ENCODE measurements at regions not wholly inside any gene's neighbourhood (a gene's known extent, or its start where the extent isn't known, plus 50 kb on each side); places are given as distances from the start of the nearest gene placed in this dataset.

DNA sequence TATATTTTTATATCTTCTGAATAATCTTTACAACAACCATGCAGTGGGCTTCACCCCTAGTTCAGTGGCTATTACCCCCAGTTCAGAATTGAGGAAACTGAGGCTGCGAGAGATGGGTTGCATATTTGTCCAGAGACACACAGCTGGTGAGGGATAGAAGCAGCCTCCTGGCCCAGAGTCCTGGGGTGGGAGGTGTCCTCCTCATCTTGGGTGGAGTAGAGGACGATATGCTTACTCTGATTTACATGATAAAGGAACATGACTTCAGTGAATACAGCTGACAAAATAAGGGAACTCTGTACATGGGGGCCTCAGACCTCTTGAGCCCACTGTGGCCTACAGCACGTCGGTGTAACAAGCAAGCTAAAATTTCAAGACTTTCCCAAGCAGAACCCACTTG, 214.7 kb downstream of the FBXO15 start:
- DNase-seq (ENCODE audit: low spot score) = no peak
- in situ Hi-C loops (cut with HindIII; ENCODE audit: low sequenced_read_pairs) = no loop called here

DNA sequence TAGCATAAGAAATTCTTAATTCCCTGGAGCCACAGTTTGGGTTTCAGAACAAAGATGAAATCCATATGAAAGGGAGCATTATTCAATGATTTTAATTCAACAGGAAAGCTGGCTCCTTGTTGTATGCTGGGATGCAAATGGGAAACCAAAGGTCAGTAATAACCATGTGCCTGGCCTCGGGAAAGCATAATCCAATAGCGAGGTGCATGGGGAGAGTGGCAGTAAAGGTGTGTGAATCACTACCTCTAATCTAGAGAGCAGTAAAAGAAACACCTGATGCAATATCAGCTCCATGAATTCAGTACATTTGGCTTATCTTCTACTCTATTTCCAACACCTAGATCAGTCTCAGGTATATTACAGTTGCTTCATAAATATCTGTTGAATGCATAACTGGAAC, 220.1 kb downstream of the FBXO15 start:
- in situ Hi-C loops (cut with HindIII; ENCODE audit: low sequenced_read_pairs) = no loop called here
- no peak for DNase-seq (ENCODE audit: low spot score)

DNA sequence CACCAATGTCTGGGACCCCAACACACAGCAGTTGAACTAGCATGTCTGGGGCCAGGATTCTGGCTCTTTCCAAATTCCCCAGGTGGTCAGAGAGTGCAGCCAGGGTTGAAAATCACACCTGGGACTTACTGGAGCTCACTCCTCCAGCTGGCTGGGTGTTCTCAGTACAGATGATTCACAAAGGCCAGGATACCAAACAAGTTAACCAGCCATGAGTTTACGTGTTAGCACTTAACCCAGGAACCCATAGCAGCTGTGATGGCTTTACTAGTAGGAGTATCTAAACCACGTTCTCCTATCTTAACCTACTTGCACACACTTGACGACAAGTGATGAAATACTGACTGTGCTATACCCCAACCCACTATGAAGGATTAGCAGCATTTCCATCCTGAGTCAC, 222.8 kb downstream of the FBXO15 start:
- in situ Hi-C loops (cut with HindIII; ENCODE audit: low sequenced_read_pairs) = no loop called here
- DNase-seq (ENCODE audit: low spot score) = no peak

DNA sequence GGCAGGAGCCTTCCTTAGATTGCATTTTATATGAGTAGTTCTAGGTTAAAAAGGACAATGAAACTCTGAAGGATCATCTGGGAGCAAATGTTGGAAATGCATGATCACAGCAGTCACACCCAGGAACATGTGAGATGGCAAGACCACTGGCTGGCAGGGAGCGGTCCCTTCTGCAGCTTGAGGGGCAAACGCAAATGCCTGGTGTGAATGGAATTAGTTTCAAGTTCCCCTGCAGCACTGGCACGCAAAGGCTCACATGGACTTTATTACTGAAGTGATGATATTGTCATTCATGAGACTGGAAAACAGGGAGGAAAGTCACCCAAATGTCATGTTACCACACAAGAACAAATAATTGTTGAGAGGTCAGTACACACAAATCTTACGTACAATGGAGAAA, 223.3 kb downstream of the FBXO15 start:
- DNase-seq (ENCODE audit: low spot score) = no peak
- in situ Hi-C loops (cut with HindIII; ENCODE audit: low sequenced_read_pairs) = no loop called here

DNA sequence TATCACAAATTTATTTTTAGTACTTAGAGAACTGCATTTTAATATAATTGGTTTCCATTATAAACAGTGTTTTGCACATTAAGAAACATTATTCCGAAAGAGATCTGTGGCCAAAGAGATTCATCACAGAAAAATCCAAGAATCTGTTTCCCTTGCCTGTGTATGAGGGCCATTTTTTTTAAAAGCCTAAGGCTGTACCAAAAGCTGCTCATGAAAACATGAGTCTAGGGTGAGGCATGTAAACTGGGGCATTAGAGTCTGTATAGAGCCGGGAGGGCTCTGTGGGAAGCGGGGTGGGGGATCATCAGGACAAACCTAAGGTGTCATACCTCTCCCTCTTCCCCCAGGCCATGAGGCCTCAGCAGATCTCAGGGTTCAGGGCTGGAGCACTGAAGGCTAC, 223.8 kb downstream of the FBXO15 start:
- no peak for DNase-seq (ENCODE audit: low spot score)
- in situ Hi-C loops (cut with HindIII; ENCODE audit: low sequenced_read_pairs) = no loop called here

DNA sequence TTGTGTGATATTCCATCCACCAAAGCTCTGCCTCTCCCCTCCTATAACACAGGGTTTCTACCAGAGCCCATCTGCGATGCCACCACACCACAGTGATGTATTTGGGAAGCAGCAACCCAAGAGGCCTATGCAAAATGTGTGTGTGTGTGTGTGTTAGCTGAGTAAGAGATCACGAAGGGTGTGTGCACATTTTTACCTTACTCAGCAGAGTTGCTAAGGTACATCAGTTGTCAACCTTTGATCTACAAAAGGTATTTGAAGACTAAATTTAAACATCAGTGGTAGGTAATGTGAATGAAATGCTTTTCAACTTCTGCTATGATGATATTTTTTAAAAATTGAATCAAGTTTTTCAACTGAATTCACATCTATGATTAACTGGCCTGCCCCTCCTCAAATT, 227.6 kb downstream of the FBXO15 start:
- DNase-seq (ENCODE audit: low spot score) = no peak
- in situ Hi-C loops (cut with HindIII; ENCODE audit: low sequenced_read_pairs) = no loop called here

DNA sequence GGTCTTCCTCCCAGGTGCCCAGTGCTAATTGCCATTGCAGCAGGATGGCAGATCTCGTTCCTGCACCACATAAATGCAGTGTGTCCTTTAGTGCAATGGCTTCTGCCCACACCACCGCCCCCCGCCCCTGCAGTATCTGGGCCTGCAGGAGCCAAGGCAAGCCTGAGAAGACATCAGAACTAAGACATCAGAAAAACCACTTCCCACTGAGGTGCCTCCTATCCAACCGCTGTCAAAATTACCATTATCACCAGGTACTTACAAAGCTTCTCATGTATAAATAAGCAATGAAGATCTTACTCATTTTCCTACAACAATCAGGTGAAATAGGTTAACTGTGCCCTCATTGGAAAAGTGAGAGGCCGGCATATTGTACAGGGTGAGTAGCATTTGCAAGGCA, 228.8 kb downstream of the FBXO15 start:
- in situ Hi-C loops (cut with HindIII; ENCODE audit: low sequenced_read_pairs) = no loop called here
- DNase-seq (ENCODE audit: low spot score) = no peak

DNA sequence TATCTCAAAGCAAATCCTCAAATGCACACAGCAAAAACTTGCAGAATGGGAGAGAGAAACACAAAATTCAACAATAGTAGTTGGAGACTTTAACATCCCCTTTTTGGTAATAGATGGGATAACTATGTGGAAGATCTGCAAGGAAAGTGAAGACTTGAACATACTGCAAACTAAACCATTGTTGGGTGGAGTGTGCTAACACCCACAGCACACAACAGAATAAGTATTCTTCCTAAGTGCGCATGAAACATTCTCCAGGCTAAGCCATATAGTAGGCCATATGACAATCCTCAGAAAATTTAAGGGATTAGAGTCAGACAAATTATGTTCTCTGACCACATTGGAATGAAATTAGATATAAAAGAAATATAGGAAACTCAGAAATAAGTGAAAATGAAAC, 230.6 kb downstream of the FBXO15 start:
- in situ Hi-C loops (cut with HindIII; ENCODE audit: low sequenced_read_pairs) = no loop called here
- DNase-seq (ENCODE audit: low spot score) = no peak

DNA sequence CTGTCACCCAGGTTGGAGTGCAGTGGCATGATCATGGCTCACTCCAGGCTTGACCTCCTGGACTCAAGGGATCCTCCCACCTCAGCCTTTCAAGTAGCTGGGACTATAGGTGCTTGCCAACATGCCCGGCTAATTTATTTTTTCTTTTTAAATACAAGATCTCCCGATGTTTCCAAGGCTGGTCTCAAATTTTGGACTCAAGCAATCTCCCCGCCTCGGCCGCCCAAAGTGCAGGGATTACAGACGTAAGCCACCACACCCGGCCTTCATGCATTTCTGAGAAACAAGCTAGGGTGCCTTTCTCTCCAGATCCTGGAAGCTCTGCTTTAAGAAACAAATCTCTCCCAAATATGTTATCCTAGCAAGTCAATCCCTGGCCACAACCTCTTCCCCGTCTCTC, 234.1 kb downstream of the FBXO15 start:
- in situ Hi-C loops (cut with HindIII; ENCODE audit: low sequenced_read_pairs) = no loop called here
- DNase-seq (ENCODE audit: low spot score) = no peak

DNA sequence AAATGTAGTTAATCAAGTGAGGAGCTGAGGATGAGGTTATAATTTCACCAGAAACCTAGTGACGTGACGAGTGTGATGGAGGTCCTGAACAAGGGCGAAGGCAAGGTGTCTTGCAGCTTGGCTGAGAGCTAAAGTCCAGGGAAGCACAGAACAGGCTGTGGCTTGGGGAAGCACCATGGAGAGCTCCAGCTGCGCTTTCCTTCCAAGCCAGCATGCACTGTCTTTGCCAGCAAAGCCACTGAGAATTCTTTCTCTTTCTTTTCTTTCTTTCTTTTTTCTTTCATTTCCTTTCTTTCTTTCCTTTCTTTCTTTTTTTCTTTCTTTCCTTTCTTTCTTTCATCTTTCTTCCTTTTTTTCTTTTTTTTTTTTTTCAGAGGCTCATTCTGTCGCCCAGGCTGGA, 239.3 kb downstream of the FBXO15 start:
- in situ Hi-C loops (cut with HindIII; ENCODE audit: low sequenced_read_pairs) = no loop called here
- DNase-seq (ENCODE audit: low spot score) = no peak

DNA sequence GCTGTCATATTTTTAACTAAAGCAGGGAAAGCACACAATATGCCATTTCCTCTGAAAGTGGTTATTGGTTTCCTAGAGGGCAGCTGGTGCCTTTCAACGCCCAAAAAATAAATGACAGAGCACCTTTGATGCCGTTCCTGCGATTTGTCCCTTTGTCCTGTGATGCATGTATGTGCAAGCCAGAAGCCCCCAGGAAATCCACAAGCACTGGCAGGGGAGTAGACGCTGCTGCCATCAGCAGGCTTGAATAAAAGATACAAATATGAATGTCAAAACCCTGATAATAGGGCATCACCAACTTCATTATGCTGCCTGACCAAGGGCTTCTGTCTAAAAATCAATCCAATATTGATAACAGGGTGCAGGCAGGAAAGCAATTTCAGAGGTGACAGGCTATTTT, 246.1 kb downstream of the FBXO15 start:
- no peak for DNase-seq (ENCODE audit: low spot score)
- in situ Hi-C loops (cut with HindIII; ENCODE audit: low sequenced_read_pairs) = no loop called here

DNA sequence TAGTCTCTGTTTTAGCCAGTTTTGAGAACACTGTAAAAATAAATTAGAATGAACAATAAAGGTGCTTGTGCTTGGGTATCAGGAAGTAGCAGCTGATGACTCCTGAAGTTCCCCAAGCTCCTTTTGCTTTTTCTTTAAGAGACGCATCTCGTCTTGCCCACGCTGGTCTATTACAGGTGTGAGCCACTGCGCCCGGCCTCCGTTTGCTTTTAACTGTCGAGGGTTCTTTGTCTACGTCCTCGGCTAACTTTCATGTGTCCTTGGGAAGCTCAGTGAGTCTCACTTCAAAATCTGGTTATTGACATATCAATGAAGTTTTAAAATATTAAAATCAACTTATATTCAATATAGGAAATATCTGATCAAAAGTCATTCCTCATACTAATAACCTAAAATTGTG, 246.5 kb downstream of the FBXO15 start:
- in situ Hi-C loops (cut with HindIII; ENCODE audit: low sequenced_read_pairs) = no loop called here

DNA sequence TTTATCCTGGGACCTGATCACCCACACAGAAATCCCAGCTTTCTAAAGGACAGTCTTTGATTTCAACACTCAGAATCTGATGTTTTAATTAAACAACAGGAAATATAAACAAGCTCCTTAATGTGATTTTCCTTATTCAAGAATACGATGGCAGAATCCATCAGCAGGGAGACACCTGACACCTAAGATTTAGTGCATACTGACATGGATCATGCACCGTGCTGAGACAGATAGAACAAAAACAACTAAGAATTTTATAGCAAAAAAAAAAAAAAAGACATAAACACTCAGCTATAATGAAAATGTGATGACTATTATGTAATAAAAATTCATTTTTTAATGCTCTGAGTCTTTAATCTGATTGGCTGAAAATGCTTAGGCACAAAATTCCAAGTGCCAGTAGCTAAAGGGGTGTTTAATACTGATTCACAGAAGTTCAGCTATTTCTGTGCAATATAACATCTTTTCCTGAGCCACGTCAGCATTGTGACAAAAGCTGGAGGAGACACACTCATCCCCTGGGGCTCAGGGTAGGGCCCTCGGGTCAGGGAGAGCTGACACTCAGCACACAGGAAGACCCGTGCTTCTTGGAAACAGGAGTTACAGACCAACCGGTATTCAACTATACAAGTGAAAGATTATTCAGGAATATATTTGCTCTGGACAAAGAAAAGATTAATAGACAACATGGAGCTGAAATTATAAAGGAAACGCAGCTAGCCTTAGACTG, 247.4 kb downstream of the FBXO15 start:
- no peak for DNase-seq (ENCODE audit: low spot score)
- in situ Hi-C loops (cut with HindIII; ENCODE audit: low sequenced_read_pairs) = no loop called here

More for the DNA sequence above, 246.5 kb downstream of the FBXO15 start:
- DNase-seq (ENCODE audit: low spot score) = no peak

DNA sequence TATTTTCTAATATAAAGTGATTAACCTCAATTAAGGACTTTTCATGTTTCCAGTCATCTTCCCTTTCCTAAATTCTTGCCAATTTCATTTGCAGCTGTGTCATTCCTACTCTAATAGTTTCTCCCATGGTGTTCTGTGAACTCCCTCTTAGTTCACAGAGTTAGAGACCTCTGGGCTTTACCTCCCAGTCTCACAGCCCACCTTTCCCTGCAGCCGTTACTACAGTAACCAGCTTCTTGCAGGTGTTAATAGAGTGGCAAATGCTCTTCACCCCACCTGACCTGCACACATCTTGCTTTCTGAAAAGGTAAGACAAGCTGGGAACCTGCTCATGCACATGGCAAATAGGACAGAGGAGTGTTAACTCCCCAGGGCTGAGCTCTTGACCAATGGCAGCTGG, 250.1 kb downstream of the FBXO15 start:
- no peak for DNase-seq (ENCODE audit: low spot score)
- in situ Hi-C loops (cut with HindIII; ENCODE audit: low sequenced_read_pairs) = no loop called here

DNA sequence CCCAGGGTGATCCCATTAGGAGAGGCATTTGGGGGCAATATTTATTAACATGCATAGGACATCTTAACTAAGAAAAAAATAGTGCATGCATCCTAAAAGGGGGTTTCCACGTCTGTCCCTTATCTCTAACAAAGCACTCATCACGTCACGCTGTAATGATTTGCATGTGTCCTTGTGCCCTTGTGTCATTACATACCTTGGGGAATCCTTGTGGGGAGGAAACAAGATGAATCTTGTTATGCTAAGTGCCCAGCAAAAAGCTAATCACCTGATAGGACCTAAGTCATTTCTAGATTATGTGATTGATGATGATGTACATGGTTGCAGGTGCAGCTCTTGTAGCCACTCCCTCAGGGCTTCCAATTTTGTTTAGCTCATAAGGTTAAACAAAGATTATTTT, 250.9 kb downstream of the FBXO15 start:
- in situ Hi-C loops (cut with HindIII; ENCODE audit: low sequenced_read_pairs) = no loop called here

DNA sequence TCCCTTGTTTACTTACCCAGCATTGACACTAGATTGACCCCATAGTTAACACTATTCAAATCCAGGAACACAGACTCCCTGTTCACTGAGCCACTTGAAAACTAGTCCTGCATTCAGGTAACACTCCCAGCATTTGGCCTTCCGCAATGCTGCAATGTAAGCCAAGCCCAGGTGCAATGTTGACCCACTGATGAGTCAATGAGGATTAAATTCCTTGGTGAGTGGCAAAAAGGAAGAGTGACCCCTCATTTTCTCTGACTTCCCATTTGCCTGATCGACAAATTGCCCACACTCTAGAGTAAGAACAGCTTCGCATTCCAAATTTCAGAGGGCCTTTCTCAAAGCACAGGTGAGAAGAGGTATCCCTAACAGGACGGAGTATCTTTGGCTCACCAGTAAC, 251.9 kb downstream of the FBXO15 start:
- no peak for DNase-seq (ENCODE audit: low spot score)
- in situ Hi-C loops (cut with HindIII; ENCODE audit: low sequenced_read_pairs) = no loop called here

More for the DNA sequence above, 250.9 kb downstream of the FBXO15 start:
- no peak for DNase-seq (ENCODE audit: low spot score)

DNA sequence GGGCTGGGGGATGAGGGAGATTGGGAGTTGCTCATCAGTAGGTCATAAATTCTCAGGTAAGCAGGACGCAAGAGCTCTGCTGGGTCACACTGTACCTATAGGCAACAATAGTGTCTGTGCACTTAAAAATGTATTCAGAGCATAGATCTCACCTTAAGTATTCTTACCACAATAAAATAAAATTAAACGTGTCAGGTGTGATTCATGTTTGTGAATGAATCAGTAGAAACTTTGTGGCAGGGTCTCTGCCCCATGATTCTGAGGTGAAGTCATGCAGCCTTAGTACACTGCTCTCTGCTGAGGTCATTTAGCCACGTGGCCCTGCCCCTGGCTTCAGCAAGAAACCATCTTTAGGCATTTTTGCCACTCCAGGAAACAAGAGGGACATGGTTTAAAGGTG, 253.8 kb downstream of the FBXO15 start:
- no peak for DNase-seq (ENCODE audit: low spot score)
- in situ Hi-C loops (cut with HindIII; ENCODE audit: low sequenced_read_pairs) = no loop called here

DNA sequence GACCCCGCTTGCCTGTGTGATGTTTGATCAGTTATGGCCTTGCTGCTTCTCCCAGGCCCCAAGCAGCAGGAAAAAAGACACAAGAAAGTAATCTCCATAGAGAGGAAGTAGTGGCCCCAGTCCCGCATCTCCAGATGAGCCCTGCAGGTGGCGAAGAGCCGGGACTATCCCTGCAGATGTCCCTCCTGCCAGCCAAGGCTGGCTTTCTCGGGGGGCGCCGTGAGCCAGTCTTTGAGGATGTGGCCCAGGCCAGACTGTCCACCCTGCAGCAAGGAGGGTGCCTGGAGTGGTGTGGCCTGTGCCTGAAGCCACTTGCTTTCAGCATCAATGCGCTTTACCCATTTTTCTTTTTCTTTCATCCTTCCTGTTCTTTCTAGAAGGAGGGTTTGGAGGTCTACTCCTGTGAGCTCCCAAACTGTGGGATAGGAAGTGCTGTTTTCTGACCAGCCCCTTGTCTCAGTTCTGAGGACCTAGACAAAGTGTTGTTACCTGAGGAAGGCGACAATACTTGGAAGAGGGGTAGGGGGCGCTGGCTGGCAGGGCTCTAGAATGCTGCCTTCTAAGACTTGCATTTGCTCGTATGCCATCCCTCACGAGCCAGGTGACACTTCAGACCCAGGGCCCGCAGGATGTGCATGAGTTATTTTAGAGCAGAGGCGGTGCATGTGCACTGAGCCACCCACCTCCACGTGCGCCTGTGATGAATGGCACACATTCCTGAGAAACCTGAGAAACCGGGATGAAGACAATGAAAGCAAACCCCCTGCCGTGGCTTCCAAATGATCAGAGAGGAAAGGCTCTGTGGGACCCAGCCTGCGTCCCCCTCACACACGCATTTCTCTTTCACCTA, 255.8 kb downstream of the FBXO15 start:
- no peak for DNase-seq (ENCODE audit: low spot score)
- in situ Hi-C loops (cut with HindIII; ENCODE audit: low sequenced_read_pairs) = no loop called here

DNA sequence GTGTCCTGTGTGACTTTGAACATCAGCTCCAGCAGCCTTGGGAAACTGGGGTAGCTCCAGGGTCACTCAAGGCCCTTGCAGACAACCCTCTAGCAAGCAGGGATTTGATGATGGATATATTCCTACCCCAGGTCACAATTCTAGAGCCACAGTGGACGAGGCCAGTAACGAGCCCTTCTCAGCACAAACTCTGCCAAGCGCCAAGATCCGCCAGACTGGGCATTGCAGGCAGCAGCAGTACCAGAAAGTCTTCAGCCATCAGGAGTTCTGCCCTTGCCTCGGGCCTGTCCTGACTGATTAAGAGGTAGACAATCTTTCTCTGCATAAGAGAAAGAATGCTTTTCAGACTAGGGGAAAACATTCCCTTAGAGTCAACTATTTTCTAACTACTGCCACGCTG, 259.1 kb downstream of the FBXO15 start:
- in situ Hi-C loops (cut with HindIII; ENCODE audit: low sequenced_read_pairs) = no loop called here
- DNase-seq (ENCODE audit: low spot score) = no peak

DNA sequence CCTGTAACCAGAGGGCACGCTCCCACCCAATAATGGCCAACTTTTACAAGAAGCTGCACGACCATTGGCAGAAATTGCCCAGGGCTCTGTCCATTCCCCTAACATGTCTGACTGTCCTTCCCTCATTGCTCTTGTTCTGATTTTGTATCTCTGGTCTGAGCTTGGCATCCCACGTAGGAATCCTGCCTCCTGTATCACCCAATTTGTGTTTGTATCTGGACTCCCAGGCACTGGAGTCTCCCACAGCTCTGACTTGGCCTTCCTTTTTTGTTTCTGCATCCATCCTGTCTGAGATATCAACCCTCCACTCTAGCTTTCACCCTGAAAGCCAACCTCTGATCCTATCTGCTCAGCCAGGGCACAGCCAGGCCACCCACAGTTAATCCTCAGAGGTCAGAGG, 259.8 kb downstream of the FBXO15 start:
- DNase-seq (ENCODE audit: low spot score) = no peak
- in situ Hi-C loops (cut with HindIII; ENCODE audit: low sequenced_read_pairs) = no loop called here

DNA sequence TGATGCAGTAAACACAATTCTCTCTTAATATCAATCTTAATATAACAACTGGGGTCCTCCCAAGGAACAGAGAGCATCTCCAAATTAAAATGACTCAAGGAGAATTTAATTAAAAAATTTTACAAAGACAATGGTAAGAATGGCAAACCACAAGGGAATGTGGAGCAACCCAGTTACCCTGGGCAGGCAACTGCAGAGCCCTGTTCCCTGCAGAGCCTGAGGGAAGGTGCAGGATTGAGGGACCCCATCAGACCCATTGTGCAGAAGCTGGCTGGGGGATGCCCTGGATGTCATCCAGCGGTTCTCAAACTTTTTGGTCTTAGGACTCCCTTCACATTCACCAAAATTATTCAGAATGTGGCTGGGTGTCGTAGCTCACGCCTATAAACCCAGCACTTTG, 262.8 kb downstream of the FBXO15 start:
- in situ Hi-C loops (cut with HindIII; ENCODE audit: low sequenced_read_pairs) = no loop called here
- no peak for DNase-seq (ENCODE audit: low spot score)
